ENCODE measurements at regions not wholly inside any gene's neighbourhood (a gene's known extent, or its start where the extent isn't known, plus 50 kb on each side); places are given as distances from the start of the nearest gene placed in this dataset.

DNA sequence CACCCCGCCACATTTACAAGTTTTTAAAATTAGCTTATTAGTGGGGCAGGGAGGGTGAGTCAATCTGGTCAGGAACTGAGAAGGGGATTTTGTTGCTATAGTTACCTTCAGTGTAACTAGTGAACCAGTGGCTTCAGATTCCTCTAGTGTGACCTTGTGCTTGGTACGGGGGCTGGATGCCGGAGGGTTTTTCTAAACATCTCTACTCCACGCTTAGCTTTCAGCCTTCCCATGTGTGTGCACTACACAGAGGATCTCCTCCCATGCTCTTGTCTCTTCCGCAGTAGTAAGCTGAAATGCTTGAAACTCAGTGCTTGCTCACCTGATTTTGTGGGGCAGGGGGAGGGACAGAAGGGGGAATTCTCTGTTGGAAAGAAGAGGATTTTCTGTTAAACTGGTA is 67.9 kb upstream of the AKAP13 start:
- H3K79me2 ChIP-seq (ENCODE audit: low read length) = no peaks in the 10 kb centered on the region
- no peak overlapping the region for H3K4me3 ChIP-seq (ENCODE audit: low read length)
- no peak overlapping the region for H3K4me2 ChIP-seq (ENCODE audit: low read depth, low read length)
- H3K4me1 ChIP-seq (ENCODE audit: low read length) = no peaks in the 10 kb centered on the region
- TF ChIP-seq EZH2 (optimal IDR thresholded peaks at IDR 0.05; ENCODE audit: low read depth, low read length) (no peak), EZH2phosphoT487 (IDR thresholded peaks at IDR 0.05; ENCODE audit: low read length) (no peak)
- TF ChIP-seq, protein P1, sequence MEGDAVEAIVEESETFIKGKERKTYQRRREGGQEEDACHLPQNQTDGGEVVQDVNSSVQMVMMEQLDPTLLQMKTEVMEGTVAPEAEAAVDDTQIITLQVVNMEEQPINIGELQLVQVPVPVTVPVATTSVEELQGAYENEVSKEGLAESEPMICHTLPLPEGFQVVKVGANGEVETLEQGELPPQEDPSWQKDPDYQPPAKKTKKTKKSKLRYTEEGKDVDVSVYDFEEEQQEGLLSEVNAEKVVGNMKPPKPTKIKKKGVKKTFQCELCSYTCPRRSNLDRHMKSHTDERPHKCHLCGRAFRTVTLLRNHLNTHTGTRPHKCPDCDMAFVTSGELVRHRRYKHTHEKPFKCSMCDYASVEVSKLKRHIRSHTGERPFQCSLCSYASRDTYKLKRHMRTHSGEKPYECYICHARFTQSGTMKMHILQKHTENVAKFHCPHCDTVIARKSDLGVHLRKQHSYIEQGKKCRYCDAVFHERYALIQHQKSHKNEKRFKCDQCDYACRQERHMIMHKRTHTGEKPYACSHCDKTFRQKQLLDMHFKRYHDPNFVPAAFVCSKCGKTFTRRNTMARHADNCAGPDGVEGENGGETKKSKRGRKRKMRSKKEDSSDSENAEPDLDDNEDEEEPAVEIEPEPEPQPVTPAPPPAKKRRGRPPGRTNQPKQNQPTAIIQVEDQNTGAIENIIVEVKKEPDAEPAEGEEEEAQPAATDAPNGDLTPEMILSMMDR (IDR thresholded peaks at IDR 0.05; ENCODE audit: low read length) = no peak
- H3K9me3 ChIP-seq (replicated peaks; ENCODE audit: insufficient read depth, low read length) = no peaks in the 10 kb centered on the region
- no peak overlapping the region for H3K9ac ChIP-seq (ENCODE audit: low read length)
- H3K36me3 ChIP-seq (replicated peaks; ENCODE audit: insufficient read depth, low read length) = no peaks in the 10 kb centered on the region
- H2AFZ ChIP-seq (ENCODE audit: low read length) = no peak overlapping the region
- no peaks in the 10 kb centered on the region for H4K20me1 ChIP-seq (ENCODE audit: insufficient read depth, low read length)
- no peaks in the 10 kb centered on the region for H3K9me2 ChIP-seq (replicated peaks; ENCODE audit: insufficient read depth, low read length)
- DNase-seq = no peak
- no peak overlapping the region for H3K27ac ChIP-seq (ENCODE audit: low read length)
- H3K27me3 ChIP-seq (replicated peaks; ENCODE audit: insufficient read depth, low read length) = no peaks in the 10 kb centered on the region
- no peaks in the 10 kb centered on the region for H3F3A ChIP-seq (ENCODE audit: insufficient read depth, low read length)

DNA sequence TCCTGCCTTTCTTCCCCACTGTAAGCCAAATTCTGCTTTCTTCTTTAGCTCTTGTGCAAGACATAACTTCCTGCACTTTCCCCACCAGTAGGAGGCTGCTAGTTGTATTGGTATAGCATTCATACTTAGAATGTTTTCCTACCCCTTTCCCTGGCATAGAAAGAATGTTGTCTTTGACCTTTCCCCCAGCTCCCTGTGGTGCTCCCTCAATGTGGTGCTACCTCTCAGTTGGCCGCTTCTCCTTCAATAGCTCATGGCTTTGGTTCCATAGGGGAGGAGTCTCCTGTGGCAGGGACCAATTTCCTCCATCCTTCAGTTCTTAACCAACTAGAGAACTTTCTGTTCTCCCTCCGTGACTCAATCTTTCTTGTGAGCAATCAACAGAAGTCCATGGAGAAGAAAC is 67.5 kb upstream of the AKAP13 start:
- Histone ChIP-seq H3K36me3 (replicated peaks; ENCODE audit: insufficient read depth, low read length) (no peaks in the 10 kb centered on the region), H3K4me2 (ENCODE audit: low read depth, low read length) (no peak overlapping the region), H3K27me3 (replicated peaks; ENCODE audit: insufficient read depth, low read length) (no peaks in the 10 kb centered on the region), H3K4me3 (ENCODE audit: low read length) (no peak overlapping the region), H3K9me3 (replicated peaks; ENCODE audit: insufficient read depth, low read length) (no peaks in the 10 kb centered on the region), H3K4me1 (ENCODE audit: low read length) (no peaks in the 10 kb centered on the region), H4K20me1 (ENCODE audit: insufficient read depth, low read length) (no peaks in the 10 kb centered on the region), H3K9me2 (replicated peaks; ENCODE audit: insufficient read depth, low read length) (no peaks in the 10 kb centered on the region), H2AFZ (ENCODE audit: low read length) (no peak overlapping the region), H3K9ac (ENCODE audit: low read length) (no peak overlapping the region), H3F3A (ENCODE audit: insufficient read depth, low read length) (no peaks in the 10 kb centered on the region), H3K27ac (ENCODE audit: low read length) (no peak overlapping the region), H3K79me2 (ENCODE audit: low read length) (no peaks in the 10 kb centered on the region)
- DNase-seq = no peak
- TF ChIP-seq EZH2 (optimal IDR thresholded peaks at IDR 0.05; ENCODE audit: low read depth, low read length) (no peak), EZH2phosphoT487 (IDR thresholded peaks at IDR 0.05; ENCODE audit: low read length) (no peak)
- TF ChIP-seq, protein P1 (IDR thresholded peaks at IDR 0.05; ENCODE audit: low read length) = no peak

DNA sequence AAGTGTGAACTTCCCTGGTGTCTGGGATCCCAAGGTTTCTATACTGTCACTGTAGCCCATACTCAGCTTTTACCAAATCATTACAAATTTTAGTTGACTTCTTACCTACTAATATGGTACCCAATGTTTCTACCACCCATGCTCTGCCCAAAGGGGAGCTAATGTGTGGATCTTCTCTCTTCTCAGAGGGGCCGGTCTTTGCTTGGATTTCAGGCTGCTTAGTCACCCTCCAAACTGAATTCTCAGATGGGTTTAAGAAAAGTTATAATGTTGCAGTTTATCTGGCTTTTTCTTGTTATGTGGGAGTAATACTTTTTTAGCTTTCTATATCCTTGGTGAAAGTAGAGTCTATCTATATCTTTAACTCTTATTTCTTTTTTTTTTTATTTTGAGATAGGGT is 67.1 kb upstream of the AKAP13 start:
- Histone ChIP-seq H3K9me3 (replicated peaks; ENCODE audit: insufficient read depth, low read length) (no peaks in the 10 kb centered on the region), H3K4me3 (ENCODE audit: low read length) (no peak overlapping the region), H3K9ac (ENCODE audit: low read length) (no peak overlapping the region), H3K4me1 (ENCODE audit: low read length) (peaks cover 4% of the 10 kb centered on the region; the same call in 1 of the 2 replicates), H3K79me2 (ENCODE audit: low read length) (no peaks in the 10 kb centered on the region), H3K4me2 (ENCODE audit: low read depth, low read length) (no peak overlapping the region), H3K27me3 (replicated peaks; ENCODE audit: insufficient read depth, low read length) (no peaks in the 10 kb centered on the region), H2AFZ (ENCODE audit: low read length) (no peak overlapping the region), H4K20me1 (ENCODE audit: insufficient read depth, low read length) (no peaks in the 10 kb centered on the region), H3K27ac (ENCODE audit: low read length) (no peak overlapping the region), H3F3A (ENCODE audit: insufficient read depth, low read length) (no peaks in the 10 kb centered on the region), H3K36me3 (replicated peaks; ENCODE audit: insufficient read depth, low read length) (no peaks in the 10 kb centered on the region), H3K9me2 (replicated peaks; ENCODE audit: insufficient read depth, low read length) (no peaks in the 10 kb centered on the region)
- no peak for DNase-seq
- TF ChIP-seq EZH2phosphoT487 (IDR thresholded peaks at IDR 0.05; ENCODE audit: low read length) = no peak
- no peak for TF ChIP-seq EZH2 (optimal IDR thresholded peaks at IDR 0.05; ENCODE audit: low read depth, low read length)
- TF ChIP-seq, protein P1 (IDR thresholded peaks at IDR 0.05; ENCODE audit: low read length) = no peak
